ENCODE measurements at regions not wholly inside any gene's neighbourhood (a gene's known extent, or its start where the extent isn't known, plus 50 kb on each side); places are given as distances from the start of the nearest gene placed in this dataset.

GRCh38 chr5:3251784-3252183, 343.8 kb upstream of the IRX1 start:
- no peaks in the 10 kb centered on the region for H3K36me3 ChIP-seq
- no peak for DNase-seq (ENCODE audit: low spot score in 2 of 2)
- intact Hi-C loops (cut with DNase I) = no loop called here
- no peak for TF ChIP-seq CTCF (IDR thresholded peaks at IDR 0.05)
- H3K4me3 ChIP-seq = no peak overlapping the region
- no peaks in the 10 kb centered on the region for H3K9me3 ChIP-seq
- H3K27ac ChIP-seq = no peak overlapping the region
- H3K27me3 ChIP-seq = no peaks in the 10 kb centered on the region
- H3K4me1 ChIP-seq = no peaks in the 10 kb centered on the region

- Histone ChIP-seq H3K27me3 (no peaks in the 10 kb centered on the region), H3K9me3 (no peaks in the 10 kb centered on the region)
- no peak for TF ChIP-seq CTCF (IDR thresholded peaks at IDR 0.05)
Observed at GRCh38 chr5:3249401-3249800, 346.2 kb upstream of the IRX1 start.

DNA sequence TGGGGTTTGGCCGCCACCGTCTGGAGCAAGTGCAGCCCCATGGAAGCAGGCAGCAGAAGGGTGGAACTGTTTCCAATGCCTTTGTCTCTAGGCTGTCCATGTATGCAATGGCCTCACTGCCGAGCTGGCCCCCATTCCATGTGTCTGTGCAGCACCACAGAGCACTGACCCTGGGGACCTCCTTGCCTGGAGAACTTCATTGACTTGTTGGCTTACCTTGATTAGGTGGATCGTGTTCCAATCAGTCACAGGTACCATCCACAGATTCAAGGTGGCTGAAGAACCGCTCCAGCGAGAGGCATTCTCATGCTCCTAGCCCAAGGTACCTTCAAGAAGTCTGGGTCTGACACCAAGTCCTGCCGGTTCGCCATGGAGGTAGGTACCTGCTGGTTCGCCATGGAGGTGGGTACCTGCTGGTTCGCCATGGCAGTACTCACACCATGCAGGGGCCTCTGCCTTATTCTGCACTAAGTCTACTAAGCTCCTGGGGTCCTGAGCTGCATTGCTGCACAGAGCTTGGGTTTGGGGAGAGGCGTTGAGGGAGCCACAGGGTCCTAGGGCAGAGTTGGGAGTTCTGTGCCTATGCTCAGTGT, 358.3 kb upstream of the IRX1 start:
- H3K4me1 ChIP-seq = no peaks in the 10 kb centered on the region
- DNase-seq (ENCODE audit: low spot score in 2 of 2) = no peak
- H3K27ac ChIP-seq = no peak overlapping the region
- H3K4me3 ChIP-seq = no peak overlapping the region
- intact Hi-C loops (cut with DNase I) = no loop called here
- no peaks in the 10 kb centered on the region for H3K27me3 ChIP-seq
- peaks cover 0 to 4% of the 10 kb centered on the region in 2 donors for H3K9me3 ChIP-seq
- TF ChIP-seq CTCF (IDR thresholded peaks at IDR 0.05) = no peak
- no peaks in the 10 kb centered on the region for H3K36me3 ChIP-seq

More at GRCh38 chr5:3249401-3249800, 346.2 kb upstream of the IRX1 start:
- intact Hi-C loops (cut with DNase I) = no loop called here
- no peak for DNase-seq (ENCODE audit: low spot score in 2 of 2)
- Histone ChIP-seq H3K27ac (no peak overlapping the region), H3K4me3 (no peak overlapping the region), H3K4me1 (no peaks in the 10 kb centered on the region), H3K36me3 (no peaks in the 10 kb centered on the region)

GRCh38 chr5:3234566-3234965, 361.1 kb upstream of the IRX1 start:
- Histone ChIP-seq H3K27me3 (no peaks in the 10 kb centered on the region), H3K9me3 (no peaks in the 10 kb centered on the region), H3K36me3 (no peaks in the 10 kb centered on the region), H3K4me1 (no peaks in the 10 kb centered on the region), H3K27ac (no peak overlapping the region), H3K4me3 (no peak overlapping the region)
- no peak for DNase-seq (ENCODE audit: low spot score in 2 of 2)
- intact Hi-C loops (cut with DNase I) = no loop called here
- TF ChIP-seq CTCF (IDR thresholded peaks at IDR 0.05) = no peak

GRCh38 chr5:3230941-3231340, 364.7 kb upstream of the IRX1 start:
- no peak for TF ChIP-seq CTCF (IDR thresholded peaks at IDR 0.05)
- no peaks in the 10 kb centered on the region for H3K9me3 ChIP-seq
- no peaks in the 10 kb centered on the region for H3K27me3 ChIP-seq
- no peaks in the 10 kb centered on the region for H3K36me3 ChIP-seq
- no peaks in the 10 kb centered on the region for H3K4me1 ChIP-seq
- H3K4me3 ChIP-seq = no peak overlapping the region
- intact Hi-C loops (cut with DNase I) = no loop called here
- H3K27ac ChIP-seq = no peak overlapping the region
- DNase-seq (ENCODE audit: low spot score in 2 of 2) = no peak

DNA sequence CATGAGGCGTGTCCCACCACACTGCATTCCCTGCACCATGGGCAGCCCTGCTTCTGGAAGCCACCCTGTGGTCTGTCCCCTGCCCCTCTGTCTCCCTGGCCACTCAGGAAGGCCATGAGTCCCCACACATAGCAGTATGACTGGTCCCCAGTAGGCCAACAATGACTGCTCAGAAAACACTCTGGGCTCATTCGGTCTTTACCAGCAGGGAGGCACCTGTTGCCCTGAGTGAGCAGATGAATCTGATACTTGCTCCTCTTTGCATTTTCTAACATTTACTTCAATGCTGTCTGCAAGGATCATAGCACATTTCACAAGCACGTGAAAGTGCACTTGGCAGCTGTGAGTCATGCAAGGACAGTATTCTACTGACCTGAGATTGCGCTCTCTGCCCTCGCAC, 365.4 kb upstream of the IRX1 start:
- no peak overlapping the region for H3K27ac ChIP-seq
- H3K36me3 ChIP-seq = no peaks in the 10 kb centered on the region
- intact Hi-C loops (cut with DNase I) = no loop called here
- H3K4me3 ChIP-seq = no peak overlapping the region
- no peak for TF ChIP-seq CTCF (IDR thresholded peaks at IDR 0.05)
- H3K9me3 ChIP-seq = no peaks in the 10 kb centered on the region
- no peaks in the 10 kb centered on the region for H3K4me1 ChIP-seq
- DNase-seq (ENCODE audit: low spot score in 2 of 2) = no peak
- H3K27me3 ChIP-seq = no peaks in the 10 kb centered on the region

All from ascending aorta (tissue), 2 donors.